ENCODE measurements at regions not wholly inside any gene's neighbourhood (a gene's known extent, or its start where the extent isn't known, plus 50 kb on each side); places are given as distances from the start of the nearest gene placed in this dataset.

DNA sequence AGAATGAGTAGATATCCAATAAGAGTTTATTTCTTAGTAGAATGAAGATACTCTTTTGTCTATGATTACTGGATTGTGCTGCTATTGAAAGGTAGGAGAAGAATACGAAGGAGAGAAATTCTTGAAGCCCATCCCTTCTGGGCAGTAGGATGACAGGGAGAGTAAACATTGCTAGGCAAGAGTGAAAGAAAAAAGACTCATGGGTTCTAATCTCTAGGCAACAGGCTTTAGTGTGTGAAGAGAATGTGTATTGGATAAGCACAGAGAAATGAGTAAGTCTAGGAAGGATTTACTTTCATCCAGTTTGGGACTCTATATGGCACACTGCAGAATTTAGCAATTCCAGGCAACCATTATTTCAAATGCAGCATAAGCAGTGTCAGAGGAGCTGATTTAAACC lies 216.0 kb downstream of the GABRG2 start:
- DNase-seq (ENCODE audit: low spot score in 2 of 2): no peak
- H3K4me3 ChIP-seq: no peak overlapping the region
- H3K4me1 ChIP-seq: no peaks in the 10 kb centered on the region
- no peaks in the 10 kb centered on the region for H3K36me3 ChIP-seq
- no peaks in the 10 kb centered on the region for H3K9me3 ChIP-seq
- no peak overlapping the region for H3K27ac ChIP-seq
- no peak for TF ChIP-seq POLR2AphosphoS5 (IDR thresholded peaks at IDR 0.05)
- no peak for TF ChIP-seq POLR2A (IDR thresholded peaks at IDR 0.05)
- TF ChIP-seq EP300 (IDR thresholded peaks at IDR 0.05): no peak
- TF ChIP-seq, protein P1, sequence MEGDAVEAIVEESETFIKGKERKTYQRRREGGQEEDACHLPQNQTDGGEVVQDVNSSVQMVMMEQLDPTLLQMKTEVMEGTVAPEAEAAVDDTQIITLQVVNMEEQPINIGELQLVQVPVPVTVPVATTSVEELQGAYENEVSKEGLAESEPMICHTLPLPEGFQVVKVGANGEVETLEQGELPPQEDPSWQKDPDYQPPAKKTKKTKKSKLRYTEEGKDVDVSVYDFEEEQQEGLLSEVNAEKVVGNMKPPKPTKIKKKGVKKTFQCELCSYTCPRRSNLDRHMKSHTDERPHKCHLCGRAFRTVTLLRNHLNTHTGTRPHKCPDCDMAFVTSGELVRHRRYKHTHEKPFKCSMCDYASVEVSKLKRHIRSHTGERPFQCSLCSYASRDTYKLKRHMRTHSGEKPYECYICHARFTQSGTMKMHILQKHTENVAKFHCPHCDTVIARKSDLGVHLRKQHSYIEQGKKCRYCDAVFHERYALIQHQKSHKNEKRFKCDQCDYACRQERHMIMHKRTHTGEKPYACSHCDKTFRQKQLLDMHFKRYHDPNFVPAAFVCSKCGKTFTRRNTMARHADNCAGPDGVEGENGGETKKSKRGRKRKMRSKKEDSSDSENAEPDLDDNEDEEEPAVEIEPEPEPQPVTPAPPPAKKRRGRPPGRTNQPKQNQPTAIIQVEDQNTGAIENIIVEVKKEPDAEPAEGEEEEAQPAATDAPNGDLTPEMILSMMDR (IDR thresholded peaks at IDR 0.05): no peak
- no peaks in the 10 kb centered on the region for H3K27me3 ChIP-seq
- WGBS: 0% methylated on average over 1 of the region's 1 CpG

DNA sequence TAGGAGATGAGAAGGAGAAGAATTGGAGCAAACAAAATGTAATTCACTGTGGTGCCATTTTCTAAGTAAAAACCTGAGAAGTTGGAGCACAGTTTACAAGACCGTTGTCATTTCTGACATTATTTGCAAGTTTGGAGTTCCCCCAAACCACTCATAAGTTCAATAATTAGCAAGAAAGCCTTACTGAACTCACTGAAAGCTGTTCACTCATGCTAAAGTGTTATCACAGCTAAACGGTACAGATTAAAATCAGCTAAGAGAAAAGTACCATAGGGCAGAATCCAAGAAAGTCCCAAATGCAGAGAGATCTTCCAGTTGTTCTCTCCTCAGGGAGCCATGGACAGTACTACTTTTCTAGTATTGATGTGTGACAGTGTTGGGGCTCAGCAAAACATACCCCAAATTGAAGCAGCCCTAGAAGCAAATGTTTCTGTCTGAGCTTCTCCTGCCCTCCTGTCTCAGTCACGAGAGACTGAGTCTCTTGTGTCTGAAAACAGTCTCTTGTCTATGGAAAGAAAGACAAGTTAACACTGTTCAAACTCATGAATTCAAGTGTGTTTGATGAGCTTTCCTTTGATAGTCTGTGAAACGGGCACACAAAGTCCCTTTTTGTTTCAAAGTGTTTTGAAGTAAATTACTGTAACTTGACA lies 221.2 kb downstream of the GABRG2 start:
- H3K27ac ChIP-seq: no peak overlapping the region
- DNase-seq (ENCODE audit: low spot score in 2 of 2): no peak
- H3K27me3 ChIP-seq: no peaks in the 10 kb centered on the region
- no peaks in the 10 kb centered on the region for H3K9me3 ChIP-seq
- no peaks in the 10 kb centered on the region for H3K36me3 ChIP-seq
- TF ChIP-seq EP300 (IDR thresholded peaks at IDR 0.05): no peak
- TF ChIP-seq, protein P1 (IDR thresholded peaks at IDR 0.05): no peak
- TF ChIP-seq POLR2A (IDR thresholded peaks at IDR 0.05): no peak
- TF ChIP-seq POLR2AphosphoS5 (IDR thresholded peaks at IDR 0.05): no peak
- H3K4me3 ChIP-seq: no peak overlapping the region
- WGBS: 35% methylated on average over 4 of the region's 4 CpGs
- no peaks in the 10 kb centered on the region for H3K4me1 ChIP-seq

DNA sequence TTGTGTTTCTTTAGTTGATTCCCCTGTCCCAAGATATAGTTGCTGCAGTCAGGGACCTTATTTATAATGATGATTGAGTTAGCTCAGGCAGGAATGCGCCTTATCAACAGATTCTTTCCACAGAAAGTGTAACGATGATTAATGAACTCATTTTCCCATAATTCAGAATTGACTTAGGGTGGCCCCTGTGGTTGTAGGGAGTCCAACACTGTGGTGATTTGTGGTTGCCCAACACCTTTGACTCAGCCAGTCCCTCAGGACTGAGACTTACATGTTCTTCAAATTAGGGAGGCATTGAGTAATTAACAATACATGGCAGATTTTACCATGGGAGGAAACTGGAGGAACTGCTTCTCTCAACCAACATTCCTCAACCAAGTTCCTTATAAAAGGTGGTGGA lies 221.9 kb downstream of the GABRG2 start:
- TF ChIP-seq, protein P1 (IDR thresholded peaks at IDR 0.05): no peak
- no peak for TF ChIP-seq POLR2A (IDR thresholded peaks at IDR 0.05)
- Histone ChIP-seq H3K27ac (no peak overlapping the region), H3K27me3 (no peaks in the 10 kb centered on the region), H3K4me1 (no peaks in the 10 kb centered on the region), H3K4me3 (no peak overlapping the region), H3K9me3 (no peaks in the 10 kb centered on the region), H3K36me3 (no peaks in the 10 kb centered on the region)
- WGBS: 21% methylated on average over 2 of the region's 2 CpGs
- DNase-seq (ENCODE audit: low spot score in 2 of 2): no peak

DNA sequence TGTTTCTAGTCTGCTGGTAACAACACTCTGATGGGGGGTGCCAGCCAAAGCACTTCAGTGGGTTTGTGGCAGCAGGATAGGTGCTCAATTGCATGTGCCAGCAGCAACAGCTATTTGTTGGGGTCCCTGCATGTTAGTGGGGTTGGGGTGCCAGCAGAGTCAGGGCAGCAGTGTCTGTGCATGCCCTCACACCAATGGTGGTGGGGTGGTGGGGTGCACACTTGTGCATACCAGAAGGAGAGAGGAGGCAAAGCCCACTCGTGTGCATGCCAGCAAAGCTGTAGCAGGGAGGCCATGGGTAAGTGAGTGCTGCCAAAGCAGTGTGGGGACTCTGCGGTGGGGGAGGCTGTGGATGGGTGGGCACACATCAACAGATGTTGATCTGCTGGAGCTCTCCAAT lies 232.2 kb downstream of the GABRG2 start:
- H3K27me3 ChIP-seq: no peaks in the 10 kb centered on the region
- no peaks in the 10 kb centered on the region for H3K4me1 ChIP-seq
- TF ChIP-seq POLR2A (IDR thresholded peaks at IDR 0.05) (no peak), EP300 (IDR thresholded peaks at IDR 0.05) (no peak), POLR2AphosphoS5 (IDR thresholded peaks at IDR 0.05) (no peak)
- TF ChIP-seq, protein P1 (IDR thresholded peaks at IDR 0.05): no peak
- H3K9me3 ChIP-seq: no peaks in the 10 kb centered on the region
- H3K36me3 ChIP-seq: no peaks in the 10 kb centered on the region
- no peak overlapping the region for H3K4me3 ChIP-seq
- H3K27ac ChIP-seq: no peak overlapping the region
- no peak for DNase-seq (ENCODE audit: low spot score in 2 of 2)
- WGBS: 86% methylated on average over 1 of the region's 2 CpGs

DNA sequence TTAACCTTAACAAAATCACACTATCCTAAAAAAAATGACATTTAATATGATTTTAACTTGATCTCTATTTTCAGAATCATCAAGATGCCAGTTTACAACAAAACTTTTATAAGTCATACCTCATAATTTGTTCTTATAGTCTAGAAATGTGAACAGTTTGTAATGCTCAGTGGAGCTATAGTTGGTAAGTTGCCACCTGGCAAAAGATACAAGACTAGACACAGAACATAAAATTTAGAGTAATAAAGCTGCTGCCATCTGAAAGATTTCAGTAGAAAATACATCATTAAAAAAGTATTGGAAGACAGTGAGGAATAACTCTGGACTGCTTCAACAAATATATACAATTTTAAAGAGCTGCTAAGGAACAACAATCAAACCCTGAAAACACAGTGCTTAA lies 233.8 kb downstream of the GABRG2 start:
- no peak overlapping the region for H3K27ac ChIP-seq
- TF ChIP-seq, protein P1 (IDR thresholded peaks at IDR 0.05): no peak
- TF ChIP-seq EP300 (IDR thresholded peaks at IDR 0.05): no peak
- TF ChIP-seq POLR2A (IDR thresholded peaks at IDR 0.05): no peak
- TF ChIP-seq POLR2AphosphoS5 (IDR thresholded peaks at IDR 0.05): no peak

More for the DNA sequence above, 233.8 kb downstream of the GABRG2 start:
- Histone ChIP-seq H3K4me3 (no peak overlapping the region), H3K4me1 (no peaks in the 10 kb centered on the region), H3K9me3 (peaks cover 5% of the 10 kb centered on the region), H3K27me3 (no peaks in the 10 kb centered on the region), H3K36me3 (no peaks in the 10 kb centered on the region)
- no peak for DNase-seq (ENCODE audit: low spot score in 2 of 2)
